Lower lobe of right lung (tissue), 2 donors: ENCODE measurements at regions not wholly inside any gene's neighbourhood (a gene's known extent, or its start where the extent isn't known, plus 50 kb on each side); places are given as distances from the start of the nearest gene placed in this dataset.
A peak's percentile ranks its signal among the peaks of the same experiment; 100 is the strongest.

ENCODE experiments used
- ATAC-seq, 2 donors: fragments of 200-7000 bp; cut with Tn5 transposase; one replicate each; pipeline ENCODE4 v1.9.1; 2020 to 2022; ENCODE audit warnings: mild to moderate bottlenecking in 2 of 2, moderate library complexity in 2 of 2
- DNase-seq: peaks from one replicate; pipeline ENCODE4 v3.0.0-alpha.2; 2020
- H3K27ac ChIP-seq: fragments of 200-600 bp; one replicate; pipeline ENCODE4 v1.8.0; 2022
- H3K27me3 ChIP-seq: fragments of 200-600 bp; one replicate; pipeline ENCODE4 v1.8.0; 2022; ENCODE audit warnings: low read depth
- H3K36me3 ChIP-seq: fragments of 200-600 bp; one replicate; pipeline ENCODE4 v1.8.0; 2022; ENCODE audit warnings: mild to moderate bottlenecking
- H3K4me1 ChIP-seq: fragments of 200-600 bp; one replicate; pipeline ENCODE4 v1.8.0; 2022
- H3K4me3 ChIP-seq: fragments of 200-600 bp; one replicate; pipeline ENCODE4 v1.8.0; 2022; ENCODE audit warnings: mild to moderate bottlenecking
- H3K9me3 ChIP-seq: fragments of 200-600 bp; one replicate; pipeline ENCODE4 v1.8.0; 2022
- CTCF ChIP-seq: fragments of 200-600 bp; IDR thresholded peaks from one replicate; pipeline ENCODE4 v1.8.0; 2022; ENCODE audit warnings: antibody characterized with exemption, mild to moderate bottlenecking
- intact Hi-C: fragments of 100-400 bp; cut with DNase I; formaldehyde crosslinking; loops from one replicate; pipeline ENCODE4 v1.11.0; 2022
- donor health status: DM: no; HTN: yes; CAD: no; lungs with severe emphysema.

GRCh38 chr3:77915336-77915735 is 875.4 kb downstream of the ROBO2 start:
- no peak overlapping the region for H3K27ac ChIP-seq
- TF ChIP-seq CTCF: no peak
- H3K4me3 ChIP-seq: no peak overlapping the region
- H3K4me1 ChIP-seq: no peaks in the 10 kb centered on the region
- H3K9me3 ChIP-seq: no peaks in the 10 kb centered on the region
- H3K36me3 ChIP-seq: no peaks in the 10 kb centered on the region
- intact Hi-C loops: no loop called here
- H3K27me3 ChIP-seq: no peaks in the 10 kb centered on the region
- DNase-seq (no peak), ATAC-seq (no peak)

DNA sequence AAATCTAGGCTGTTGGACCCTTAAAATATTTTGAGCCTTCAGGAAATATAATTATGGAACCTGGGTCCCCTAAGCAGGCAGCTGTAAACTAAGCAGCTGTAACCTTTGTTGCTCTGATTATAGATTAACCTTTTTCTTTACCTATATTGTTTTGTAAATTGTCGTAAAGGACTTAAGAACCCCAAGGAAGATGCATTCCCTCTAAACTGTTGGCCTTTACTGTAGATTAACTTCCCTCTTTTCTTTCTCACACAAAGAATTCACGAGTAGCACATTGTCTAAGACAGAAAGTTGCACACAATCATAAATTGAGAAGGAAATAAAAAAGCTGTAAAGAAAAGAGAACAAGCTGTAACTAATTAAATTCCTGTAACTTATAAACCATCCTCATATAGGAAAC is 877.3 kb downstream of the ROBO2 start:
- Histone ChIP-seq H3K27me3 (no peaks in the 10 kb centered on the region), H3K27ac (no peak overlapping the region), H3K4me1 (no peaks in the 10 kb centered on the region), H3K4me3 (no peak overlapping the region), H3K36me3 (no peaks in the 10 kb centered on the region), H3K9me3 (no peaks in the 10 kb centered on the region)
- no peak for DNase-seq
- no peak for TF ChIP-seq CTCF
- intact Hi-C loops: no loop called here
- ATAC-seq: no peak

- no peaks in the 10 kb centered on the region for H3K9me3 ChIP-seq
- TF ChIP-seq CTCF: no peak
- intact Hi-C loops: no loop called here
- no peaks in the 10 kb centered on the region for H3K4me1 ChIP-seq
- no peaks in the 10 kb centered on the region for H3K27me3 ChIP-seq
- no peak overlapping the region for H3K27ac ChIP-seq
- no peak for ATAC-seq
- no peak overlapping the region for H3K4me3 ChIP-seq
- DNase-seq: no peak
- H3K36me3 ChIP-seq: no peaks in the 10 kb centered on the region
Observed at GRCh38 chr3:77919244-77919643, 879.3 kb downstream of the ROBO2 start.

GRCh38 chr3:77931255-77932009 is 891.5 kb downstream of the ROBO2 start:
- TF ChIP-seq CTCF: no peak
- no peaks in the 10 kb centered on the region for H3K27me3 ChIP-seq
- ATAC-seq (peak; percentile 64 to 75), DNase-seq (no peak)
- H3K27ac ChIP-seq: no peak overlapping the region
- no peaks in the 10 kb centered on the region for H3K9me3 ChIP-seq
- intact Hi-C loops: no loop called here
- H3K36me3 ChIP-seq: no peaks in the 10 kb centered on the region
- no peak overlapping the region for H3K4me3 ChIP-seq
- no peaks in the 10 kb centered on the region for H3K4me1 ChIP-seq

GRCh38 chr3:77932926-77933325 is 893.0 kb downstream of the ROBO2 start:
- Histone ChIP-seq H3K4me1 (no peaks in the 10 kb centered on the region), H3K9me3 (no peaks in the 10 kb centered on the region), H3K27me3 (no peaks in the 10 kb centered on the region), H3K4me3 (no peak overlapping the region), H3K27ac (no peak overlapping the region), H3K36me3 (no peaks in the 10 kb centered on the region)
- DNase-seq: no peak
- intact Hi-C loops: no loop called here
- TF ChIP-seq CTCF: no peak
- no peak for ATAC-seq
